DND-41 (cell line): ENCODE measurements at regions not wholly inside any gene's neighbourhood (a gene's known extent, or its start where the extent isn't known, plus 50 kb on each side); places are given as distances from the start of the nearest gene placed in this dataset.

Experiments used
- EZH2 ChIP-seq: IDR thresholded peaks from 3 replicates; pipeline ENCODE4 v1.6.1; 2012; ENCODE audit warnings: borderline replicate concordance, low read depth, mild to moderate bottlenecking, moderate library complexity, low read length, inconsistent platforms; ENCODE audit not compliant: severe bottlenecking
- TF ChIP-seq, protein P1 (sequence below): IDR thresholded peaks from 2 replicates; pipeline ENCODE4 v1.5.1; 2012; ENCODE audit warnings: borderline replicate concordance, low read length, moderate library complexity, mild to moderate bottlenecking; ENCODE audit not compliant: poor library complexity, severe bottlenecking; ENCODE audit errors: extremely low read depth

DNA sequence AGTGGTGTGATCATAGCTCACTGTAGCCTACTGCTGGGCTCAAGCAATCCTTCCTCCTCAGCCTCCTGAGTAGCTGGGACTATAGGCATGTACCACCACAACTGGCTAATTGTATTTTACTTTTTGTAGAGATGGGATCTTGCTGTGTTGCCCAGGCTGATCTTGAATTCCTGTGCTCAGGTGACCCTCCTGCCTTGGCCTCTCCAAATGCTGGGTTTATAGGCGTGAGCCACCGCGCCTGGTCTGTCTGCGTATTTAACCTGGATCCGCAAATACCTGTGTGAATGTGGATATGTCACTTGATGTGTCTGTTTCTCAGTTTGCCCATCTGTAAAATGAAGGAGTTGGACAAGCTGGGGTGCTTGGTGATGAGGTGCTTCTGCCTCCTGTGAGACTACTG lies 123.9 kb downstream of the BAMBI start:
- TF ChIP-seq, protein P1, sequence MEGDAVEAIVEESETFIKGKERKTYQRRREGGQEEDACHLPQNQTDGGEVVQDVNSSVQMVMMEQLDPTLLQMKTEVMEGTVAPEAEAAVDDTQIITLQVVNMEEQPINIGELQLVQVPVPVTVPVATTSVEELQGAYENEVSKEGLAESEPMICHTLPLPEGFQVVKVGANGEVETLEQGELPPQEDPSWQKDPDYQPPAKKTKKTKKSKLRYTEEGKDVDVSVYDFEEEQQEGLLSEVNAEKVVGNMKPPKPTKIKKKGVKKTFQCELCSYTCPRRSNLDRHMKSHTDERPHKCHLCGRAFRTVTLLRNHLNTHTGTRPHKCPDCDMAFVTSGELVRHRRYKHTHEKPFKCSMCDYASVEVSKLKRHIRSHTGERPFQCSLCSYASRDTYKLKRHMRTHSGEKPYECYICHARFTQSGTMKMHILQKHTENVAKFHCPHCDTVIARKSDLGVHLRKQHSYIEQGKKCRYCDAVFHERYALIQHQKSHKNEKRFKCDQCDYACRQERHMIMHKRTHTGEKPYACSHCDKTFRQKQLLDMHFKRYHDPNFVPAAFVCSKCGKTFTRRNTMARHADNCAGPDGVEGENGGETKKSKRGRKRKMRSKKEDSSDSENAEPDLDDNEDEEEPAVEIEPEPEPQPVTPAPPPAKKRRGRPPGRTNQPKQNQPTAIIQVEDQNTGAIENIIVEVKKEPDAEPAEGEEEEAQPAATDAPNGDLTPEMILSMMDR, result no peak
- TF ChIP-seq EZH2, result no peak
